ENCODE measurements at regions not wholly inside any gene's neighbourhood (a gene's known extent, or its start where the extent isn't known, plus 50 kb on each side); places are given as distances from the start of the nearest gene placed in this dataset.
"Not testable (repeated sequence)": the region's sequence is repeated elsewhere in the genome, so short reads cannot be mapped to it uniquely, and the experiment has no call there.

DNA sequence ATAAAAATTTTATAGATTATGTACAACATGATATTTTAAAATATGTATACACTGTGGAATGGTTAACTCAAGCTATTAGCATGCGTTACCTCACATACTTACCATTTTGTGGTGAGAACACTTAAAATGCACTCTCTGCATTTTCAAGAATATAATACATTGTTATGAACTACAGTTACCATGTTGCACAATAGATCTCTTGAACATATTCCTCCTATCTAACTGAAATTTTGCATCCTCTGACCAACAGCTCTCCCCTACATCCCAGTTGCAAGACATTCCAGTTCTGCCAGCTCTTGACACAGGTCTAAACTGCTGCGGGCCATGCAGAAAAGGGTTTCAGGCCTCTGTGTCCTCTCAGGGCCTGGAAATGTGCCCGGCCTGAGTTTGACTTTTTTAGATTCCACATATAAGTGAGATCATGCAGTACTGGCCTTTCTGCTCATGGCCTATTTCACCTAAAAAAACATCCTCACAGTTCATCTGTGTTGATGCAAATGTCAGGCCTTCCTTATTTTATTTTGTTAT lies 113.7 kb downstream of the CDCA7 start:
- no peak for DNase-seq (ENCODE audit: low read depth)

DNA sequence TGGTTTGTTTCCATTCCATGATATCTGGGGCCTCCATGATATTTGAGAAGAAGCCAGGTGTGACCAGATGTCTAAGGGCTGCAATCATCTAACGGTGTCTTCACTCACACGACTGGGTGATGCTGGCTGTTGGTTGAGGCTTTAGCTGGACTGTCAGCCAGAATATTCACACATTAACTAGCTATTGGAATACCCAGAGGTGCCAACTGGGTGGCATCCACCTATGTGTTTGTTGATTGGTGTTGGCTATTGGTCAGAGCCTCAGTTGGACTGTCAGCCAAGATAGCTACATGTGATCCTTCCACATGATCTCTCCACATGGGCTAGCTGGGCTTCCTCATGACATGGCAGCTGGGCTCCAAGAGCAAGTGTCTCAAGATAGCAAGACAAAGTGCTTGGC lies 117.4 kb downstream of the CDCA7 start:
- no peak for DNase-seq (ENCODE audit: low read depth)

DNA sequence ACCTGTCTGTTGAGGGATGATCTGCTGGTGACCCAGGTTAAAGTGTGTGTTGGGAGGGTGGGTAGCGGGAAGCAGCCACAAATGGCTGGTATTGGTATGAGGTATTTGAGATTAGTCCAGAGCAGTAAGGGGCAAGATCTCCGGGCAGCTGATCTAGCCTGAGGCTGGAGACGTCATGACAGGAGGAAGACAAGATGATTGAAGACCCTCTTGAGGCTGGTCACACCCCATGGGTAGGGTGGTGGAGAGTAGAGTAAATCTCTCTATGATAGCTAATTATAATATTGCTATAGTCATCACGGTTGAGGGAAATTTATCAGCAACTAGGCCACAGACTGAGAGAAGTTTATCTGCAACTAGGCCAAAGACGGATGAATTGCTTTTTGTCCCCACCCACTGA lies 128.5 kb downstream of the CDCA7 start:
- no peak for DNase-seq (ENCODE audit: low read depth)

DNA sequence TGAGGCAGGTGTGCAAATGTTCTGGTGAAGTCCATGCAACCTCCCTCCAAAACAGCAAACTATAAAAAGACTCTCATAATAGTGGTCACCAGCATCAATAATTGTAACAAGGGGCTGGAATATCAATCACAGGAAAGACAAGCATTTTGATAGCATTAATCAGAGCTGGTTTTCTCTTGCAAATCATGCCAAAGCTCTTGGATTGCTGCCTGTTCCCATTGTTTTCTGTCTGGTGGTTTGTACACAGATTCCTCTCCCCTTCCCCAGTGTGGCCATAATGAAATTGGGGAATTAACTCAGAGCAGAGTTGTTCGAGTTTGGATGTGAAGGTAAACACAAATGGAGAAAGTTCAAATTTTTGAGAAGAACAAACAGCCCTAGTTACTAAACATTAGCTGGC lies 134.2 kb downstream of the CDCA7 start:
- no peak for DNase-seq (ENCODE audit: low read depth)

DNA sequence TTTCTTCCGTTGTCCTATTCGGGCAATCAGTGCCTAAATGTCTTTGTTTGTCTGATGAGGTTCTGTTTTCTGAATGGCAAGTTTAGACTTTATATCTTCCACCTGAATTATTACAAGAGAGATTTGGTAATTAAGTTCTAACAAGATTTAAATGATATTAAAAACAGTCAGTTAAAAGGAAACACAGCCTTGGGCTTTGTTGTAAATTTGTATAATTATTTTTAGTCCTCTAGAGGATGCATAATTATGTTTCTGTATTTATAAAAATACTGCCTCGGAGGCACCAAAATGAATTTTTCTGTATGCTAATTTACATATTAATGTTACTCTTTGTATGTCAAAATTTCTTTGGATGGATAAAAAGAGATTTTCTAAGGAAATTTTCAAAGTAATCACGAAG lies 136.7 kb downstream of the CDCA7 start:
- DNase-seq (ENCODE audit: low read depth), result no peak

DNA sequence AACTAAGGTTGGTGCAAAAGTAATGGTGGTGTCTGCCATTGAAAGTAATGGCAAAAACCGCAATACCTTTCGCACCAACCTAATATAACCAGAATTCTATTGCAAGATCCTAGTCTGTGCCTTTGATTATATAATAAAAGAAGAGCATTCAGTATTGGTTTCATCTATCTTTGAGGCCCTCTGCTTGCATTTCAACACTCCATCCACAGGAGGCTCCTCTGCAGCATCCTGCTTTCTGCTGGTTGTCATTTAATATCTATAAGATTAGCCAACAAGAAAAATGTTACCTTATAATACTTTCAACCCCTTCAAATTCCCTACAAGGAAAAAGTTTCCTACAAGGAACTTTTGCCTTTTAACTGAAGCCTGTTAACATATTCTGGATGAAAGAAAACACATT lies 139.2 kb downstream of the CDCA7 start:
- no peak for DNase-seq (ENCODE audit: low read depth)

DNA sequence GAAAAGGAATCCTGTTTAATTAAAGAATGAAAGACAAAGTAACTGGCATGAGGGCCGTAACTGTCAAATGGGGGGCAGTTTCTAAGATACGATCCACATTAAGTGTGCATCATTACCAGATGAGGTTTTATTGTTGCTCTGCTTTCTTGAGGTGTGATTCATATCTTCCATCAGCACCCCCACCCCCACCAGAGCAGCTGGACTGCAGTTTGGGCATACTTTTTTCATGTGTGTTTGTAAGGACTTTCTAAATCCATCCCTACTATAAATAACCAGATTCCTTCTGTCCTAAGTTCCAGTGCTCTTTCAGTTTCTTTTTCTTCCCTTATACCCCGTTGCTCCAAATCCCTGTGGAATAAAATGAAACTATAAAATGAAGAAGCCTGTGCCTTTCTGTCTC lies 142.1 kb downstream of the CDCA7 start:
- DNase-seq (ENCODE audit: low read depth), result peak; percentile 5

DNA sequence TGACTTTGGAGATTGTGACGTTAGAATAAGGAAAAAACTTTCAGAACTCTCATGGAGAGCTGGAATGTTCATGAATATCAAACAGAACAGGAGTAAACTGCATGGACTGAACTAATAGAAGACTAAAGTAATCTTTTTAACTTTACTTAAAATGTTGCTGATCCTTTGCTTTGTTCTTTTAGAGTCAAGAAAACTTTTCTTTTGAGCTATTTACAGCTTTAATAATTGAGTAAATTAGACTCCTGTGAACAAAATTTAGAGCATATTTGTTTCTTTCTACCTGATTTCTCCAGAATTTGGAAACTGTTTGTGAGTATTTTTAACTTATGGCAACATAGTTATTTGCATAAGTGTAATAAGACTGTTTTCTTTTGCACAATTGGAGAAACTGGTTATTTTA lies 146.3 kb downstream of the CDCA7 start:
- DNase-seq (ENCODE audit: low read depth), result no peak

DNA sequence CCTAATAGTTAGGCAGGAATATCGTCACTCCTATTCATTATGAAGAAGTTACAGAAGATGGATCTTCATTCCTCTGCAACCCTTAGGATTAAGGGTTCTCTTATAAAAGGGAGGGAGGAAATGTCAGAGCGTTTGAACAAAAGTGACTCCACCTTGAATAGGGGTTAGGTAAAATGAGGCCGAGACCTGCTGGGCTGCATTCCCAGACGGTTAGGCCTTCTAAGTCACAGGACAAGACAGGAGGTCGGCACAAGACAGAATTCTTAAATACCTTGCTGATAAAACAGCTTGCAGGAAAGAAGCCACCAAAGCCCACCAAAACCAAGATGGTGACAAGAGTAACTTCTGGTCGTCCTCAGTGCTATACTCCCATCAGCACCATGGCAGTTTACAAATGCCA lies 147.6 kb downstream of the CDCA7 start:
- DNase-seq (ENCODE audit: low read depth), result no peak

DNA sequence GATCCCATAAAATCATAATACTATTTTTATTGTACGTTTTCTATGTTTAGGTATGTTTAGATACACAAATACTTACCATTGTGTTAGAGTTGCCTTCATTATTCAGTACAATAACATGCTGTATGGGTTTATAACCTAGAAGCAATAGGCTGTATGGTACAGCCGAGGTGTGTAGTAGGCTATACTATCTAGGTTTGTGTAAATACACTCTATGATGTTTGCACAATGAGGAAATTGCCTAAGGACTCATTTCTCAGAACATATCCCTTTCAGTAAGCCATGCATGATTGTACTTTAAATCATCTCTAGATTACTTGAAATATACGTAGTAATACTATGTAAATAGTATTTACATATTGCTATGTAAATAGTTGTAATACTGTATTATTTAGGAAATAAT lies 156.7 kb downstream of the CDCA7 start:
- DNase-seq (ENCODE audit: low read depth), result no peak

DNA sequence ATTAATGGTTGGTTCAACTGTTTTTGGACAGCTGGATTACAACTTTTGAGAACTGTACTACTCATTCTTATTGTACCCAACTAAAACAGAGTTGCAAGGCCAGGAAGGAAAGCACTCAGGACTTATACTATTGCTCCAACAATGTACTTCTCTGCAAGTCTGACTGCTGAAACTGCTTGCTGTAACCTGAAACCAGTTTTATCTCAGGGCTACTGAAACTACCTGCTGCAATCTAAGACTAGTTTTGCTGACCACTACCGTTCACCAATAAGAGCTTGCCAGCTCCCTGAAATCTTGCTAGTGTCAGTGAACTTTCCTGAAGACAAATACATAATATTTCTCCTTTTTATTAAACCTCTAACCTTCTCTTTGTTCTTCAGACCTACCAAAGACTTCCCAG lies 157.3 kb downstream of the CDCA7 start:
- DNase-seq (ENCODE audit: low read depth), result peak; percentile 10

DNA sequence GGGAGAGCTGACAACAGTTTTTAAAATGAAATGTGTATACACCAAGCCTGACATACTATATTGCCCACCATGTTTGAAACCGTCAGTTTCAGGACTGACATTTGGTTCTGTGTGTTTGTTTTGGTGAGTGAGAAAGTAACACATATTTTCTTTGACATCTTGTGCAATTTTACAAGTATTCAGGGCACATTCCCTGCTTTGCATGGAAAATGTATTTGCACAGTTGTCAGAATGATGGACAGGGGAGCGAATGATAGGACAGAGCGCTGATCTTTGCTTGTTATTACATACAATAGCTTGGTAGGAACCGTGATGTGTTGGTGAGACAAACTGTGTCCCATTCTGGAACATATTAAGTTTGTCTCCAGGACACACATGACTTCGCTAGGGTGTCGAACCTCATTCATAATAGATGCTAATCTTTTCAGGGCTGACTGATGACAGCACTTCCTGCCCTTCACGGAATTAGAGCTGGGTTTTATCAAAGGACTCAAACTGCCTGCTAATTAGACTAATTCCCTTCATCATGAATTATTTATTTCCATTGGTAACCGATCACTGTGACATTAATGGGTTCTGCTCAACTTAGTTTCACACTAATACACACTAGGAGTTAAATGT lies 158.5 kb downstream of the CDCA7 start:
- DNase-seq (ENCODE audit: low read depth), result no peak

DNA sequence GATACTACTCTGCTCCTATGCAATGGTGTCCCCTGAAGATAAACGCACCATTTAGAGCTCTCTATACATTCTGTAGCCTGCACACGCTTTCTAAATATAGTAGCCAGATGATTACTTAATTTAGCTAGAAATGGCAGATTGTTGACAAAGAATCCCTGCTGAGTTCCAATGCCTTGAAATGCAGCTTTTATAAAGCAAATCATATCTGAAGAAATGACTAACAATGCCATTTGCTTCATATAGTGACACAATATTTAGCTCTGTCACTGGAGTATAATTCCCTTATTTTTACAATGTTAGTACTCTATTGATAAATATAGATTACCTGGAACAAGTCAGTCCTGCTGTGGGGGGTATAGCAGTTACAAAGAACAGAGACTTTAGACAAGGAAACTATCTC lies 166.2 kb downstream of the CDCA7 start:
- no peak for DNase-seq (ENCODE audit: low read depth)

DNA sequence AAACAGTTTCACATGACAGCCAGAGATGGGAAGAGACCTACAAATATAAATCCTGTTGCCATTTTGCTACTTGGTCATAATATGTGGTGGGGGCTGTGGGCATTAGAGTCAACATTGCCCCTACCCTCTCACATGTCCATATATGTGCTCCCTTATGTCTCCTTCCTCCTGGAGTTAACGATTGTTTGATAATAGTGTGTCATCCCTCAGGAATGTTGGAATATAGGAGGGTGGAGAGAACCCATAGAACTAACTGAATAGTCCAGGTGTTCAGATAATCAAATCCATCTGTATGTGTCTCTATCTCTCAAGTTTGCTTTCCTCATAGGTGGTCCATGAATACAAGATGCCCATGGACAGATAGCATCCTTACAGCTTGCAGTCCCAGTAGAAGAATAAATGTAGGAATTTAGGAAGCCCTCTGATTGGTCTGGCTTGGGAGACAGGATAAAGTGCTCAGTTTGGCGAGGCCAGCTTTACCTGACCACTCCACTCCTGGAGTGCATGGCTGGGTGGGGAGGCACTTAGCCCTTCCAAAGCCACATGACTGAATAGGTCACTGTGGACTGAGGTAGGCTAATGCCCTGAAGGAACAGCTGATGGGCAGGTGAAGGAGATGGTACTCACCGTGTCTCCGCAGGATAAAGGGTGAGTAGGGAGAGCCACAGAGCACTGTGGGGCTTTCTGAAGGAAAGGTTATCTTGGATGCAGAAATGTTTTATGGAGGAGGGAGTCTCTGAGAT lies 166.9 kb downstream of the CDCA7 start:
- no peak for DNase-seq (ENCODE audit: low read depth)

DNA sequence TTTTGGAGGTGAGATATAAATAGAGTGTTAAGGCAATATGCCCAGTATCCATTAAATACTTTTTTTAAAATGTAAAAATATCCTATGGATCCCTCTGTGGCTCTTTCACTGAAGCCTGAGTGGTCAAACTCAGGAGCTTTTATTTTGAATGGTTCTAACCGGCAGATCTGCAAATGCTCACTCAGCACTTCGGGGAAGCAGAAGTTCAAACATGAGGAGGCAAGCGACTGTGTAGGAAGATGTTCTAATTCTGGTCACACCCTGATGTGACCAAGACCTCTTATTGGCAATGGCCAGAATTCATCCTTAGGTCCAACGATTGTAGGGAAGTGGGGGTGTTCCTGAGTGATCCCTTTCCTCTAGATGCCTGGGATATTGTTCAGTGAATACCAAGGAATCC lies 168.8 kb downstream of the CDCA7 start:
- no peak for DNase-seq (ENCODE audit: low read depth)

DNA sequence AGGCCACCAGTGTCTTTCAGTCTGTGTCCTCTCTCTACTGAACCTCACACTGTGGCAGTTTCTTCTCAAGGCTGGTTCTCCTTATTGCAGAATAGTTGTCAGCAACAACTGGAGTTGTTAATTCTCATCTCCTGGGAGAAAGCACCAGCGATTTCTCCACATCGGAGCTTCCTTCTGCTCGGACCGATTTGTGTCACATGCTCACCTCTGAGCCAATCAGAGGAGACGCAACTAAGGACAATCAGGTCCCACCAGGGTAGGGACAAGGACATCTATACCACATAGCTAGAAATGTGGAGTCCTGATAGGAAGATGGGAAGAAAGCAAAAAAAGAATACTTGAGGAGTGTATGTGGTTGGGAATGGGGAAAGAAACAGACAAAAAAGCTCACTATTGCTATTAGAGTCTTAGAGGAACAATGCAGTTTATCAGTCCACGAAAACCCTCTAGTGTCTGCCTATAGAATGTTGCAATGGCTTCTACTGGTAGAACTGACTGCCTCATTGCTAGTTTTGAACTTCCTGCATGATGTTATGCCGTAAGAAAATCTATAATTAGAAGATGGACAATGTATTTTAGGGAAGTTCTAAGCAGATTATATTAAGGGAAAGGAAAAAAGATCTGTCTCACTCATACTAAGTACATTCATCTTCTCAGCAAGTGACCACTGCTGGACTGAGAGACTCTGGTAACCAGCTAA lies 169.7 kb downstream of the CDCA7 start:
- no peak for DNase-seq (ENCODE audit: low read depth)

DNA sequence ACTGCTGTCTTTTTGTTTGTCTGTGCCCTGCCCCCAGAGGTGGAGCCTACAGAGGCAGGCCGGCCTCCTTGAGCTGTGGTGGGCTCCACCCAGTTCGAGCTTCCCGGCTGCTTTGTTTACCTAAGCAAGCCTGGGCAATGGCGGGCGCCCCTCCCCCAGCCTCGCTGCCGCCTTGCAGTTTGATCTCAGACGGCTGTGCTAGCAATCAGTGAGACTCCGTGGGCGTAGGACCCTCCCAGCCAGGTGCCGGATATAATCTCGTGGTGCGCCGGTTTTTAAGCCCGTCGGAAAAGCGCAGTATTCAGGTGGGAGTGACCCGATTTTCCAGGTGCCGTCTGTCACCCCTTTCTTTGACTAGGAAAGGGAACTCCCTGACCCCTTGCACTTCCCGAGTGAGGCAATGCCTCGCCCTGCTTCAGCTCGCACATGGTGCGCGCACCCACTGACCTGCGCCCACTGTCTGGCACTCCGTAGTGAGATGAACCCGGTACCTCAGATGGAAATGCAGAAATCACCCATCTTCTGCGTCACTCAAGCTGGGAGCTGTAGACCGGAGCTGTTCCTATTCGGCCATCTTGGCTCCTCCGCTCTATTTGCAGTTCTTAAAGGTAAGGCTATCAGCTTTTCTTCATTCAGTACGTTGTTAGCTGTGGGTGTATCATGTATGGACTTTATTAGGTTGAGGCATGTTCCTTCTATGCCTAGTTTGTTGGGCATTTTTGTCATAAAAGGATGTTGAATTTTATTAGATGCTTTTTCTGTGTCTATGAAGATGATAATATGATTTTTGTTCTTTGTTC lies 178.3 kb downstream of the CDCA7 start:
- not testable (repeated sequence) for DNase-seq (ENCODE audit: low read depth)

DNA sequence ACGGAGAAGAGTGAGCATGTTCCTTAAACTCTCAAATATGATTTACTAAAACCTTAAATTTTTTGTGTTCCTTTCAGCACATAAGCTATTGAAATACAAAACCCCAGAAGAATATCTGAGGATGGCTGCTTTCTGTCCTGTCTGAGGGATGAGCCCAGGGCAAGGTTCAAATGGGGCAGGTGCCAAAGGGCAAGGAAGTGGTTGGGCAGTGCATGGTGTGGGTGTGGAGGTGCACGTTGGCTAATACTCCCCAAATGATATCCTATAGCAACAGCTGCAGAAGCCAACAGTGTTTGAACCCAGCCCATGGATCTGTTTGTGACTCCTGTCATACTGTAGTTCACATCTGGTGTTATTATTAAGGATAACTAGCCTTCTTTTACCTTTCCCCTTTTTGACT lies 183.0 kb downstream of the CDCA7 start:
- DNase-seq (ENCODE audit: low read depth), result no peak

DNA sequence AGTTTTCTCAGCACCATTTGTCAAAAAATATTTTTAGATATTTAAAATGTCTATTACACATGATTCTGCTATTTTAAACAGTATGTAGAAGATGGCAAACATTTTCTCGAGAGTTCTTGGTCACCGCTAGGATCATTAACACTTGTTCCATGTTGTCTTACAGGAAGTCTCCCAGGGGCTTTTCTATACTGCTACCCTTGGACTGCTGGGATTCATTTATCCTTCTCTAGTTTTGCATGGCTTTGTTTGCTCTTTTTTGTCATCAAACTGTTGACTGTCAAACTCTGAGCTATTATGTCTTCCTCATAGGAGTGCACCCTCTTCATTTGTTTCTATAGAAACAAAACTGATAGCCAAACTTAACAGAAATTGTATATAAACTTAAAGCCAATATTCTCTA lies 184.9 kb downstream of the CDCA7 start:
- no peak for DNase-seq (ENCODE audit: low read depth)

DNA sequence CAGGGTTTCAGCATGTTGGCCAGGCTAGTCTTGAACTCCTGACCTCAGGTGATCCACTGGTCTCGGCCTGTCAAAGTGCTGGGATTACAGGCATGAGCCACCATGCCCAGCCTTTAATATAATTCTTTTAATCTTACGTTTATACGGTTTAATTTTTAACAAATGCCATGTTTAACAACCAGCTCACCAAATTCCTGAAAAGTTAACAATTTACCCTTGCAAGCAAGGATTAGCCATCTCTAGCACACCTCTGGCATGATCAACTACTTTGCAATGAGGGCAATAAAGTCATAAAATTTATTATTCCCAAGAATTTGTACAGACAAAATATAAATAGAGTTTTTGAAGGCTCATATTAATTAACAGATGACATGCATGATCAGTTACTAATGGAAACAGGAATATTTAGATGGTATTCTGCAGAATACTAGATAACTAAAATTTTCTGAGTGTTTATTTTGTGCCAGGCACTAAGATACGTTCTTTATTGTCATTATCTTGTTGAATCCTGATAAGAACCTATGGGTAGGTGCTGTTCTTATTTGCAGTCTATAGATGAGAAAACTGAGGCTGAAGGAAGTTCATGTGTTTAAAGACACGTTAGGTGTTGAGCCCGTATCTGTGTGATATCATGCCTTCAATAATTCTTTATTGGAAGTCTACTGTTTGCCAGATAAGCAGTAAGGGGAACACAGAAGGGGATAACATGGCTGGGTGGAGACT lies 190.1 kb downstream of the CDCA7 start:
- DNase-seq (ENCODE audit: low read depth), result no peak

DNA sequence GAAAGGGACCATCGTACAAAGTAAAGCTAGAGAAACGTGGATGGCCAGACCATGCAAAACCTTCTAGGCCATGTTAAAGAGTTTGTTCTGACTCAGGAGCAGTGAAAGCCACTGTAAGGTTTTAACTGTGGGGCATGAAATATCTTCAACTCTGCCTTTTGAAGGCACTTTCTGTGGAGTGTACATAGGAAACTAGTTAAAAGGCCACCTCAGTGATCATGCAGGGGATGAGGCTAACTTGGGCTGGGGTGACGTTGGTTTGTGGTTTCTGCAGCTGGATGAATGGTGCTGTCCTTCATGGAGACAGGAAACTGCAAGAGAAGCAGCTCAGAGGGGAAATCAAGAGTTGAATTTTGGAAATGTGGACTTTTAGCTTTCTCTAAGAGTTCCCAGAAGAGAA lies 190.7 kb downstream of the CDCA7 start:
- DNase-seq (ENCODE audit: low read depth), result no peak

DNA sequence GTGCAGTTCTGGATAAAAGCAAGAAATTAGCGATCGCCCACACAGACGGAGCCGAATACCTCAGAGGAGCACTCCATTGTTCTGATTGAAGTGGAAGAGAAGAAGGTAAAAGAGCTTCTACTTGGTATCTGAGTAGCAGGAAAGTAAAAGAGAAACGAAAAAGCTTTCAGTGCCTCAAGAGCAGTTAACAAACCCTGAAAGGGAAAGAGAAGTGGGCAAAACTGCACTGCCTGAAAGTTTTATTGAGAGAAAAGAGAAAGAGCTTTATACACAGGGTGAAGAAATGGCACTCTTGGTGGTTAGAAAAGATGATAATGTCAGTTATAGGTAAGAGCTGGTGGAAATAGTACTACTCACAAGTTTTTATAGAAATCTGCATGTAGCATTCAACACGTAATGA lies 192.8 kb downstream of the CDCA7 start:
- DNase-seq (ENCODE audit: low read depth), result no peak

All from amniotic epithelial cell (primary cell).